OCI-LY1 (cell line): ENCODE measurements at regions not wholly inside any gene's neighbourhood (a gene's known extent, or its start where the extent isn't known, plus 50 kb on each side); places are given as distances from the start of the nearest gene placed in this dataset.

Experiments
- CTCF ChIP-seq: fragments of 200-600 bp; sonication (generic), shearing (Covaris generic); IDR thresholded peaks from 2 replicates; pipeline ENCODE4 v1.5.1; 2017; ENCODE audit warnings: mild to moderate bottlenecking, antibody characterized with exemption, low read length, moderate library complexity, mixed read lengths
- EZH2 ChIP-seq: fragments of 200-600 bp; sonication (generic), shearing (Covaris generic); IDR thresholded peaks from 2 replicates; pipeline ENCODE4 v1.8.0; 2017; ENCODE audit warnings: borderline replicate concordance, mixed run types, mild to moderate bottlenecking, antibody characterized with exemption, low read length, moderate library complexity, mixed read lengths

GRCh38 chr20:5413394-5413793 lies 96.6 kb upstream of the PROKR2 start:
- no peak for TF ChIP-seq CTCF
- no peak for TF ChIP-seq EZH2
